CD4-positive, alpha-beta T cell treated with Interleukin-12 subunit alpha and Interleukin-12 subunit beta, for 1 hour (primary cell): ENCODE measurements at regions not wholly inside any gene's neighbourhood (a gene's known extent, or its start where the extent isn't known, plus 50 kb on each side); places are given as distances from the start of the nearest gene placed in this dataset.

ENCODE experiments used
- DNase-seq: peaks from one replicate; pipeline ENCODE4 v3.0.0-alpha.2; 2020

DNA sequence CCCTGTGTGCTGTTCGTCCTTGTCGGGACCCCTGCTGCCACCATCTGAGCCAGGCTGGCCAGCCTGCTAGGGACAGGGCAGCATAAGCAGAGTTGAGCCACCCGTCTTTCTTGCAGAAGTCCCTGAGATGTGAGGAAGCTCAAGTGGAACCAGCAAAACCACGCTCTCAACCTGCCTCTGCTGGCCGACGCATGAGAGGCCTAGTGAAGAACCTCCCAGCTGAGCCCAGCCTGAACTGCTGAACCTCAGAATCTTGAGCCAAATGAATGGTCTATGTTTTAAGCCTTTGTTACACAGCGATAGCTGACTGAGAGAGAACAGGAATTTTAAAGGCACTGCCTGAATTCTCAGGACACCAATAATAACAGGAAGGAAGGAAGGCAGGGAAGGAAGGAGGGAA lies 98.9 kb upstream of the ADRA2C start:
- DNase-seq: no peak

DNA sequence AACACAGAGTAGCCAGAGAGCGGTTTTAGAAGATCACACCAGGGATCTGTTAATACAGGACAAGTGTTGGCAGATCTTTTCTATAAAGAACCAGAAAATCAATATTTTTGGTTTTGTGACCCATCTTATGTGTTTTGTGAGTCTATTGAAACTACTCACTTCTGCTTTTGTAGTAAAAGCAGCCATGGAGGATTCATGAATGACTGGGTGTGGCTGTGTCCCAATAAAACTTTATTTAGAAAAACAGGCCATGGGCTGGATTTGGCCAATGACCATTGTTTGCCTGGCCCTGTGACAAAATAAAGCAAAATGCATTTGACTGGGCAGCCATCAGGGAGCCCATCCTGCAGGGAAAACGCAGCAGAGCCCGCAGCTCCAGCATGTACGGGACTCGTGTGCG lies 99.9 kb upstream of the ADRA2C start:
- no peak for DNase-seq

DNA sequence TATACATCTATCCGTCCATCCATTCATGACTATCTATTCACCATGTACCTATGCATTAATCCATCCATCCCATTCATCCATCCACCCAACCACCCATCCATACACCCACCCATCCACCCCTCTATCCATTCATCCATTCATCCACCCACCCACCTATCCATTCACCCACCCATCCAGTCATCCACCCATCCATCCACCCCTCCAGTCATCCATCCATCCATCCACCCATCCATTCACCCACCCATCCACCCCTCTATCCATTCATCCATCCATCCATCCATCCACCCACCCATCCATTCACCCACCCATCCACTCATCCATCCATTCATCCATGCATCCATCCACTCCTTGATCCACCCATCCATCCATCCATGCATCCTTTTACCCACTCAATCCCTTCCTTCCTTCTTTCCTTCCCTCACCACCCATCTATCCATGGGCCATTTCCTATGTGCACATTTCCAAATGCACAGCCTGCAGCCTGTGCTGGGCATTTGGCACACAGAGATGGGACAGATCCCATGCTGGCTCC lies 100.8 kb upstream of the ADRA2C start:
- no peak for DNase-seq

DNA sequence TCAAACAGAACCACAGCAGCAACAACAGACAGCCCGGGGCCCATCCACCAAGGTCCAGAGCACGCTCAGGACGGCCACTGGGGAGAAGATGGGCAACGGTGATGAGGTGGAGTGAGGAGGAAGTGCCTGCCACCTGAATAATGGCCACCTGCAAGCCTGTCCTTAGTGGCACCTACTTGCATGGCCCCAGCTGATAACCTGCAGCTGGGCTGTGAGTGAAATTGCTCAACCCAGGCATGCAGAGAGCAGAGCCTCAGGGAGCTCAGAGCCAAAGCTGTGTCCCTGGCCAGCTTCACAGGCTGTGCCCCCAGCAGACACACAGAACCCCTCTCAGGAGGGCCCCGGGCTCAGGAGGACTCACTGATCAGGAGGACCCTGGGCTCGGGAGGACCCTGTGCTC lies 102.4 kb upstream of the ADRA2C start:
- DNase-seq: no peak

- no peak for DNase-seq
Measured at GRCh38 chr4:3662516-3662915, 103.7 kb upstream of the ADRA2C start.

DNA sequence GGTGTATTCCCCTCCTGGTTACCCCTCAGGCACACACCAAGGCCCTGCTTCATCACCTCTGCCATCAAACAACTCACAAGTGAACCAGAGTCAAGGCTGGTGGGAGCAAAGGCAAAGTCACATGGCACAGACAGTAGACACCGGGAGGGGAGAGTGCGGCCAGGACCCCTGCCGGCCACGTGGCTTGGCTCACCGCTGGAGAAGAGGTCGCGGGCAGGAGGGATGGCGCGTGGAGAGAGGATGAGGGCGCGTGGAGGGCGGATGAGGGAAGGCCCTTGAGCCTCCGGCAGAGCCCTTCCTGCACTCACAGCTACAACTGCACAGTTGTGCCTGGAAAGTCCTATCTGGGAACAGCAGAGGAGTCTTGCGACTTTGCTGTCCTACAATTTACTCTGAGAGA lies 104.2 kb upstream of the ADRA2C start:
- DNase-seq: no peak

DNA sequence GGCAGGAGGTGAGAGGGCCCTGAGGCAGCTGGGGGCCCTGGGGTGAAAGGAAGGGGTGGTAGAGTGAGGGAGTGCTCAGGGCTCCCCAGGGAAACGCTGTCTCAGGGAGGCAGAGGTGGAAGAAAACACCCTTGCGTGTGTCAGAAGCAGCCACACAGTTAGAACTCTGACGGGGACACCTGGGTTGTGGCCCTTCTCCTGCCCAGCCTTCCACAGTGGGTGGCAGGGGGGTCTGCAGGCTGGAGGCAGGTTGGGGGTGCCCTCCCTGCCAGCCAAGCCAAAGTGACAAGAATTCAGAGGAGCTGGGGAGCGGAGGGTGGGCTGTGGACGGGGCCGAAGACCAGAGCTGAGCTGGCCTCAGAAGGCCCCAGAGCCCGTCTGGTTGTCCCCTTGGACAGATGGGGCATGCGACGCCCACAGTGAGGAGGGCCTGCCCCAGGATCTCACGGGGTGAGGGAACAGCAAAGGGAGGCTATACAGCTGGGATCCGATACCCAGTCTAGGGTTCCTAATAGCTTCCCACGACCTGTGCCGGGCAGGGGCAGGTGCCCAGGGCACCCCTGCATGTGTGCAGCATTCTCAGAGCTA lies 105.2 kb upstream of the ADRA2C start:
- DNase-seq: no peak

GRCh38 chr4:3660086-3660927 lies 105.9 kb upstream of the ADRA2C start:
- DNase-seq: no peak

DNA sequence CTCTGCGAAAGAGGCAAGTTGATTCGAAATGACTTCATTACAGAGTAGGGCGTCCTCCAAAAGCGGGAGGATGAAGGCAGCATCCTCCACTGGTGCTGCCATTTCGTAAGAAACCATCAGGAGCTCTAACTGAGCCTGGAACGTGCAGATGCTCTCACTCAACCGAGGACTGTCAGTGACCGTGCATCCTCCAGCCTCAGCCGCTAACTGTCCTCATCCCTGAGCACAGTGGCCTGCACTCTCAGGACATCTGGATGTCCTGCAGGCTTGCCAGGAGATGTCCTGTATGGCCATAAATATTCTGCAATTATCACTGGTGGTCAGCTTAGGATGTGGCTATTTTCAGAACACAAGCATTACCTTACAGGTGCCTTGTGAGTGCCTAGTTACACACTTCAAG lies 107.1 kb upstream of the ADRA2C start:
- DNase-seq: no peak

GRCh38 chr4:3658530-3658913 lies 107.7 kb upstream of the ADRA2C start:
- DNase-seq: no peak

- DNase-seq: no peak
Measured at GRCh38 chr4:3657902-3658529, 108.2 kb upstream of the ADRA2C start.

GRCh38 chr4:3656416-3657356 lies 109.5 kb upstream of the ADRA2C start:
- DNase-seq: no peak

DNA sequence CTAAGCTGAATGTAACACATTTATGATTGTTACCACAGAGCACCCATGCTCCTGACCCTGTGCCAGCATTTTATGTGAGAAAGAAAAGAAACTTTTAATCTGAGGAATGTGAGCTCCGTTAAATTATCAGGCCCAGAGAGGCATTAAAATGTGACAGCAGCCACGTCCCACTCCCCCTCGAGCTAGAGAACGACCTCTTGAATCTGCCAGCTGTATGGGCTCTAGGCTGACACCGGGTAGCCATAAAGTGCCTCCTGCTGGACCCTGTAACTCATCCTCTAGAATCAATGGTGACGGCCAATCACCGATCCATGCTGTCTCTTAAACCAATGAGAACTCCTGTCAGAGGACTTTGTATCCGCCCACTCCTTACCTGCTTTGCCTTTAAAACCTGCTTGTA lies 110.2 kb upstream of the ADRA2C start:
- DNase-seq: no peak

DNA sequence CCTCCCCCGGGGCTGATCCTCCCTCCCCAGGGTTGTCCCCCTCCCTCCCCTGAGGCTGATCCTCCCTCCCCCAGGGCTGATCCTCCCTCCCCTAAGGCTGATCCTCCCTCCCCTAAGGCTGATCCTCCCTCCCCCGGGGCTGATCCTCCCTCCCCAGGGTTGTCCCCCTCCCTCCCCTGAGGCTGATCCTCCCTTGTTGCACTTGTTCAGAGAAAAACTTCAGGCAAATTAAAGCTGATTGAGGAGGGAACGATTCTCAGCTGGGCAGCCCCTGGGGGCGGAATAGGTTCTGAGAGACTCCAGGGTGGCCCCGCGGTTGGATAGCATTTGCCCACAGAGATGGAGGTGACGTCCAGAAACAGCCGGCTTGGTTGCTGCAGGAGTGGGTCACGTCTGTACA lies 110.7 kb upstream of the ADRA2C start:
- DNase-seq: no peak

GRCh38 chr4:3654036-3654807 lies 112.0 kb upstream of the ADRA2C start:
- DNase-seq: no peak

DNA sequence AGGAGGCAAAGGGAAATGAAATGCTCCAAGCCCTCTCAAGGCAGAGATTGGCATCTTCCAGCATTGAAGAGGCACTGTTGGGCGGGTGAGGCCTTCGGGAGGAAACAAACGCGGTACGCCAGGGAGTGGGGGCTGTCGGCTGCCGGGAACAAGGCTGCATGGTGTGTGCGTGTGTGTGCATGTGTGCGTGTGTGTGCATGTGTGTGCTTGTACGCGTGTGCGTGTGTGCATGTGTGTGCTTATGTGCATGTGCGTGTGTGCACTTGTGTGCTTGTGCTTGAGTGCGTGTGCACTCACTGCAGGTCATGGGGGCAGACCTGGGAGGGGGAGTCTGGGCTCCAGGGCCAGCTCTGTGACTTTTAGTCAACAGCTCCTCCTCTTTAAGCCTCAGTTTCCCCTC lies 113.6 kb upstream of the ADRA2C start:
- DNase-seq: no peak

GRCh38 chr4:3651267-3651845 lies 114.8 kb upstream of the ADRA2C start:
- no peak for DNase-seq

DNA sequence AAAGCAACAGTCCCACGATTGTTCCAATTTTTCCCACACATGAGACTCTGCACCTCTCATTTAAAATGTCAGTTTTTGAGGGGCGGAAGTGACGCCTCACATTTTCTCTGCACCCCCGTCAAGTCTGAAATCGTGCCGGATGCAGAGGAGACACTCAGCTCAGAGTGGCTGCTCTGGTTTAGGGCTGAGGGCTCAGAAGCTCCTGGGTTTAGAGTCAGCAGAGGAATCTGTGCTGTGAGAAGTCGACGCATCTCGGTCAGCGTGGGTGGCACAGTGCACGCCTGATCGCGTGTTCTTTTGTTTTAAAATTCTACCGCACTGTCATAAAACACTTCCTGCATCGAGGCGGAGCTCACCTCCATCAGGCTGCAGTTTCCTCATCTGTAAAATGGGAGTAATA lies 116.7 kb upstream of the ADRA2C start:
- DNase-seq: no peak

DNA sequence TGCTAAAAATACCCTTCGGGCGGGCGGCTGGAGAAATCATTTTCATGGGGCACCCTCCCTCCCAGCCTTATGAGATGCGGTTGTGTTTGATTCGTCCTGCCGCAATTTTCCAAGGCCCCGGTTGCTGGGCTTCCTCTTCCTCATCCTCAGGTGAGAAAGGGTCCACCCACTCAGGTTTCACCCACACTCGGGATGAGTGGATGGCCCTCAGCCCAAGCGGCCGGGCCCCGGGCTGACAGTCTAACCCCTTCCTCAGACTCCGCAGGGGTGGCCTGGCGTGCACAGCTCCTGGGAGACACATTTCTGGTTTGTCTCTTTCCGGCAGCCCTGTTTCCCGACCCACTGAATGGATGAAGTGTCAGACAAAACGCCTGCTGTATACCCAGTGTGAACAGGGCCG lies 116.5 kb upstream of the LRPAP1 start:
- DNase-seq: no peak

GRCh38 chr4:3648195-3648594 lies 116.0 kb upstream of the LRPAP1 start:
- no peak for DNase-seq

- no peak for DNase-seq
Measured at GRCh38 chr4:3647421-3647820, 115.2 kb upstream of the LRPAP1 start.
